Transverse colon (tissue), 4 donors: ENCODE measurements at regions not wholly inside any gene's neighbourhood (a gene's known extent, or its start where the extent isn't known, plus 50 kb on each side); places are given as distances from the start of the nearest gene placed in this dataset.

Experiments
- DNase-seq: peaks from one replicate; pipeline ENCODE4 v3.0.0-alpha.2; 2019
- H3K27ac ChIP-seq, 4 donors: fragments of 200-600 bp; sonication (generic); 2 replicates each; pipeline ENCODE4 v1.5.1; 2016 to 2018; ENCODE audit warnings: inconsistent platforms in 4 of 4
- H3K27me3 ChIP-seq: fragments of 200-600 bp; sonication (generic); 2 replicates; pipeline ENCODE4 v1.5.1; 2017; ENCODE audit warnings: inconsistent platforms
- H3K36me3 ChIP-seq, 4 donors: fragments of 200-600 bp; sonication (generic); 2 replicates each; pipeline ENCODE4 v1.5.1; 2017 to 2019; ENCODE audit warnings: inconsistent platforms in 4 of 4
- H3K4me1 ChIP-seq, 4 donors: fragments of 200-600 bp; sonication (generic); 2 replicates each; pipeline ENCODE4 v1.5.1; 2017 to 2020; ENCODE audit warnings: inconsistent platforms in 4 of 4
- H3K4me3 ChIP-seq, 4 donors: fragments of 200-600 bp; sonication (generic); 1 replicate in 1 of 4; 2 replicates in 3 of 4; pipeline versions ENCODE4 v1.5.1 to v1.6.1; 2017 to 2019; ENCODE audit warnings: inconsistent platforms in 4 of 4
- H3K9me3 ChIP-seq, 2 donors: fragments of 200-600 bp; sonication (generic); 2 replicates each; pipeline ENCODE4 v1.5.1; 2017 to 2019; ENCODE audit warnings: inconsistent platforms in 2 of 2
- EP300 ChIP-seq: sonication (generic); formaldehyde crosslinking; IDR thresholded peaks from one replicate; pipeline ENCODE4 v1.6.1; 2017; ENCODE audit warnings: antibody characterized with exemption, low read depth
- POLR2A ChIP-seq: fragments of 450-650 bp; IDR thresholded peaks from one replicate; pipeline ENCODE4 v1.6.1; 2016; ENCODE audit warnings: antibody characterized with exemption, mild to moderate bottlenecking, moderate library complexity
- POLR2AphosphoS5 ChIP-seq, 3 donors: sonication (generic); formaldehyde crosslinking; IDR thresholded peaks; one replicate each; pipeline ENCODE4 v1.6.1; 2016; ENCODE audit warnings: antibody characterized with exemption in 3 of 3
- WGBS, 2 donors: methylation state at CpG; one replicate each; pipeline ENCODE4 v1.1.5; 2018; ENCODE audit warnings: low coverage in 1 of 2; 5-methylcytosine and 5-hydroxymethylcytosine counted together
- in situ Hi-C, 4 donors: fragments of 200-750 bp; cut with MboI; loops; one replicate each; pipeline versions ENCODE4 v1.15.0 to v1.15.1; 2017; ENCODE audit warnings: low sequenced_read_pairs in 3 of 4, low pct_ligation_motif_present in 1 of 4, low pct_unique_long_range_greater_than_20kb in 1 of 4
- intact Hi-C: fragments of 100-400 bp; cut with DNase I; formaldehyde crosslinking; loops from one replicate; pipeline ENCODE4 v1.15.1; 2023; ENCODE audit warnings: low total_unique reads
- TF ChIP-seq, protein P1 (sequence below), 5 experiments: fragments of 200-600 bp in 3 of 5; fragments of 450-650 bp in 2 of 5; sonication (generic) in 3 of 5; IDR thresholded peaks; 1 replicate in 2 of 5; 2 replicates in 3 of 5; pipeline ENCODE4 v1.5.1; 2016 to 2017; ENCODE audit warnings: antibody characterized with exemption in 5 of 5, inconsistent platforms in 3 of 5, mild to moderate bottlenecking in 2 of 5, moderate library complexity in 1 of 5

DNA sequence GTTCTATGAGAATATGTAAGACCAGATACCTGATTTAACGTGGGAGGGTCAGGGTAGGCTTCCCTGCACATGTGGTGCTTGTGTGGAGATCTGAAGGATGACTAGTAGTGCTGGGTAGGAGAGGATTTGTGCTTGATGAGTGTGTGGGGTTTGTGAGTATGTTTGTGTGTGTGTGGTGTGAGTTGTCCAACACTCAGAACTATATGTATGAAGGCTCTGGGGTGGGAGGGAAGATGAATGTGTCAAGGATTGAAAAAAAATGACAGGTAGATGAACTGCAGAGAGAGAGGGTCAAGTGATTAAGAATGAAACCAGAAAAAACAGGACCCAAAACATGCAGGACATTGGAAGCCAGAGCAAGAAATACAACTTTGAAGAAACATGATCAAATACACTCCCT, 154.6 kb upstream of the NR3C1 start:
- no peak overlapping the region for H3K4me3 ChIP-seq
- H3K27me3 ChIP-seq, result no peaks in the 10 kb centered on the region
- no peaks in the 10 kb centered on the region for H3K9me3 ChIP-seq
- no peaks in the 10 kb centered on the region for H3K36me3 ChIP-seq
- intact Hi-C loops (no loop called here), in situ Hi-C loops (no loop called here)
- no peaks in the 10 kb centered on the region for H3K4me1 ChIP-seq
- H3K27ac ChIP-seq, result no peak overlapping the region
- DNase-seq, result no peak
- 89 to 100% methylated on average over 1 of the region's 1 CpG for WGBS, 2 donors
- TF ChIP-seq POLR2AphosphoS5 (IDR thresholded peaks at IDR 0.05) (no peak), EP300 (no peak), POLR2A (no peak)
- TF ChIP-seq, protein P1, sequence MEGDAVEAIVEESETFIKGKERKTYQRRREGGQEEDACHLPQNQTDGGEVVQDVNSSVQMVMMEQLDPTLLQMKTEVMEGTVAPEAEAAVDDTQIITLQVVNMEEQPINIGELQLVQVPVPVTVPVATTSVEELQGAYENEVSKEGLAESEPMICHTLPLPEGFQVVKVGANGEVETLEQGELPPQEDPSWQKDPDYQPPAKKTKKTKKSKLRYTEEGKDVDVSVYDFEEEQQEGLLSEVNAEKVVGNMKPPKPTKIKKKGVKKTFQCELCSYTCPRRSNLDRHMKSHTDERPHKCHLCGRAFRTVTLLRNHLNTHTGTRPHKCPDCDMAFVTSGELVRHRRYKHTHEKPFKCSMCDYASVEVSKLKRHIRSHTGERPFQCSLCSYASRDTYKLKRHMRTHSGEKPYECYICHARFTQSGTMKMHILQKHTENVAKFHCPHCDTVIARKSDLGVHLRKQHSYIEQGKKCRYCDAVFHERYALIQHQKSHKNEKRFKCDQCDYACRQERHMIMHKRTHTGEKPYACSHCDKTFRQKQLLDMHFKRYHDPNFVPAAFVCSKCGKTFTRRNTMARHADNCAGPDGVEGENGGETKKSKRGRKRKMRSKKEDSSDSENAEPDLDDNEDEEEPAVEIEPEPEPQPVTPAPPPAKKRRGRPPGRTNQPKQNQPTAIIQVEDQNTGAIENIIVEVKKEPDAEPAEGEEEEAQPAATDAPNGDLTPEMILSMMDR (IDR thresholded peaks at IDR 0.05), result no peak

DNA sequence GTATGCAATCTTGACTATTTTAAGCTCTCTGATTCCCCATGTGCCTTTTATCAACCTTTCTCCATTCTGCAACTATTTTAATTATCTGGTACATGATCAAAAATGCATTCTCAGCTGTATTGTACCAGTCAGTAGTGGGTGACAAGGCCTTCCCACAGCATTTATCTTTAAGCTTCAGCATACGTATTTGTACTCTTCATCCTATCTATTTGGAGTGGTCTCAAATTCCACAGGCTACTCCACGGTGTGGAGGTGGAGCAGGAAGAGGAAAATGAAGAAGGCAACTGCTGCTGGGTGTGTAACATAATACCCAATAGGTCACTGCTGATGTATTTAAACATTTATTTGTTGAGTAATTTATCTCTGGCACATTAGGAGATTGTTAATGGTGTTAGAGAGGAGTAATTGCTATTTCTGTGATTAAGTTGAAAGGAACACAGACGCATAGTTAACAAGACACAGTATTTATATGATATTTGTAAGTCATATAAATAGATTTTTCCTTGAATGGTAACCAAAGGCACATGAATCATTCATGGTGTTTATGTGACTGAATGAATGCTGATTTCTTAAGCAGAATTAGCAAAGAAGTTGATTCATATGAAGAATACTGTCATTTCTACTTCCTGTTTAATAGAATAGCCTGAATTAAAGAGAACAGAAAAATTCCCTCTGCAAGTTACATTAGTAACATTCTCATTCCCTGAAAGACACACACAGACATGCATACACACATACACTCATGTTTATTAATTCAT, 153.8 kb upstream of the NR3C1 start:
- Histone ChIP-seq H3K9me3 (no peaks in the 10 kb centered on the region), H3K27ac (no peak overlapping the region), H3K4me1 (no peaks in the 10 kb centered on the region), H3K36me3 (no peaks in the 10 kb centered on the region), H3K27me3 (no peaks in the 10 kb centered on the region), H3K4me3 (no peak overlapping the region)
- DNase-seq, result no peak
- intact Hi-C loops (no loop called here), in situ Hi-C loops (no loop called here)
- WGBS, 2 donors, result 24 to 36% methylated on average over 3 of the region's 3 CpGs
- TF ChIP-seq, protein P1 (IDR thresholded peaks at IDR 0.05), result no peak
- TF ChIP-seq EP300 (no peak), POLR2A (no peak), POLR2AphosphoS5 (IDR thresholded peaks at IDR 0.05) (no peak)

DNA sequence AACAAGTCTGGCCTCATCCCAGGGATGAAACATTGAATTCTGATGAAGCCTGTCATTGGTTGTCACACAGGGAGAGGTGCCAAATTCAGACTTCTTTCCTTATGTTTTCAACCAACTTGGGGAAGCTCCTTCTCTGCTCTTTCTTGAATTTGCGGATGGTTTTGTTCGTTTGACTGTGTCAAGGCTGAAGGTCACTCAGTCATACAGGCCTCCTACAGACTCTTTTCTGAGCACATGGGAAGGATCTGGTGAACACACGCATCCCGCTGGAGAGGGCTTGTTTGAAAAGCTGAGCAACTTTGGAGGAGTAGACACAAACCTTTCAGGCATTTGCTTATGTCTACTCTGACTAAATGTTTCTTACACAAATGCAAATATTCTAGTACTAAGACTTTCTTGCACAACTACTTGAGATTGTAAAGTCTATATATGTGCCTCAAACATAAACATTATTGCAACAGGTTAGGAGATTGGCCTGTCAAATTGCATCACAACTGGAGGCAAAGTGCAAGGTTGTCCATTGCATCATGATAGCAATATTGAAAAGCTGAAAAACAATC, 151.5 kb upstream of the NR3C1 start:
- Histone ChIP-seq H3K4me3 (no peak overlapping the region), H3K36me3 (no peaks in the 10 kb centered on the region), H3K27ac (no peak overlapping the region), H3K4me1 (no peaks in the 10 kb centered on the region), H3K9me3 (no peaks in the 10 kb centered on the region), H3K27me3 (no peaks in the 10 kb centered on the region)
- intact Hi-C loops, result no loop called here
- in situ Hi-C loops, result no loop called here
- DNase-seq, result no peak
- WGBS, 2 donors, result 55 to 67% methylated on average over 4 of the region's 4 CpGs
- TF ChIP-seq, protein P1 (IDR thresholded peaks at IDR 0.05), result no peak
- TF ChIP-seq POLR2AphosphoS5 (IDR thresholded peaks at IDR 0.05) (no peak), POLR2A (no peak), EP300 (no peak)

DNA sequence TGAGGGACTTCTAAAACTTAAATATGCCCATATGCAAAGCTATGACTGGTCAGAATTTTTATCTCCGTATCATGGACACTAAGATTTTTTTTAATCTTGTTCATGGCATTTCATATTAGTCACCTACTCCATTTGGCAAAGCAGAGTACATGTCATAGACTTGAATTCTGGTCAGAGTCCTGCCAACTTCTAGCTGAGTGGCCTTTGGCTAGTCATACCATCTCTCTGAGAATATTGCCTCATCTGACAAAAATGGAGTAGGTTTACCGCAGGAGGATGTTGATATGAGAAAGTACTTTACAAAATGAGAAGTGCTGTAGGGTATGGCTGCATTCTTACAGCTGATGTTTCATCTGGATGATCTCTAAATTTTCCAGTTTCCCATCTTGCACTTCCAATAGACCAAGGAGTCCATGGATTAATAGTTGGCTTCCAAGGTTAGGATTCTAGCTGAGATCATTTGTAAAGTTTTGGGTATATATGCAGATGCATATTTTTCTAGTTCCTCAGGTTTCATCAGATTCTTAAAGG, 150.8 kb upstream of the NR3C1 start:
- in situ Hi-C loops, result no loop called here
- Histone ChIP-seq H3K36me3 (no peaks in the 10 kb centered on the region), H3K27me3 (no peaks in the 10 kb centered on the region), H3K9me3 (no peaks in the 10 kb centered on the region), H3K4me1 (no peaks in the 10 kb centered on the region), H3K27ac (no peak overlapping the region), H3K4me3 (no peak overlapping the region)
- 67 to 81% methylated on average over 2 of the region's 2 CpGs for WGBS, 2 donors
- intact Hi-C loops, result no loop called here
- no peak for DNase-seq
- TF ChIP-seq EP300, result no peak
- TF ChIP-seq POLR2A, result no peak
- TF ChIP-seq POLR2AphosphoS5 (IDR thresholded peaks at IDR 0.05), result no peak
- TF ChIP-seq, protein P1 (IDR thresholded peaks at IDR 0.05), result no peak
